Ectodermal cell (in vitro differentiated cells): ENCODE measurements at regions not wholly inside any gene's neighbourhood (a gene's known extent, or its start where the extent isn't known, plus 50 kb on each side); places are given as distances from the start of the nearest gene placed in this dataset.
"Not testable (repeated sequence)": the region's sequence is repeated elsewhere in the genome, so short reads cannot be mapped to it uniquely, and the experiment has no call there.

Experiments
- H3K27ac ChIP-seq: 2 replicates; pipeline ENCODE4 v1.7.0; 2013; ENCODE audit warnings: mild to moderate bottlenecking, low read depth, low read length; ENCODE audit not compliant: insufficient read depth, poor library complexity, severe bottlenecking
- H3K27me3 ChIP-seq: 2 replicates; pipeline ENCODE4 v1.7.0; 2013; ENCODE audit warnings: mild to moderate bottlenecking, low read length; ENCODE audit not compliant: insufficient read depth, control insufficient read depth, poor library complexity, severe bottlenecking
- H3K36me3 ChIP-seq: one replicate; pipeline ENCODE4 v1.7.0; 2013; ENCODE audit warnings: low read length; ENCODE audit not compliant: control insufficient read depth, insufficient read depth
- H3K4me1 ChIP-seq: one replicate; pipeline ENCODE4 v1.7.0; 2013; ENCODE audit warnings: low read length; ENCODE audit not compliant: control insufficient read depth, insufficient read depth
- H3K4me3 ChIP-seq: 2 replicates; pipeline ENCODE4 v1.7.0; 2013; ENCODE audit warnings: low read depth, low read length, control low read depth; ENCODE audit not compliant: insufficient read depth
- H3K9me3 ChIP-seq: 2 replicates; pipeline ENCODE4 v1.7.0; 2013; ENCODE audit warnings: mild to moderate bottlenecking, low read length, moderate library complexity; ENCODE audit not compliant: control insufficient read depth
- WGBS, 2 experiments: methylation state at CpG; one replicate each; pipeline ENCODE4 v1.1.7; 2013; ENCODE audit warnings: missing lambda C conversion rate in 2 of 2; 5-methylcytosine and 5-hydroxymethylcytosine counted together

DNA sequence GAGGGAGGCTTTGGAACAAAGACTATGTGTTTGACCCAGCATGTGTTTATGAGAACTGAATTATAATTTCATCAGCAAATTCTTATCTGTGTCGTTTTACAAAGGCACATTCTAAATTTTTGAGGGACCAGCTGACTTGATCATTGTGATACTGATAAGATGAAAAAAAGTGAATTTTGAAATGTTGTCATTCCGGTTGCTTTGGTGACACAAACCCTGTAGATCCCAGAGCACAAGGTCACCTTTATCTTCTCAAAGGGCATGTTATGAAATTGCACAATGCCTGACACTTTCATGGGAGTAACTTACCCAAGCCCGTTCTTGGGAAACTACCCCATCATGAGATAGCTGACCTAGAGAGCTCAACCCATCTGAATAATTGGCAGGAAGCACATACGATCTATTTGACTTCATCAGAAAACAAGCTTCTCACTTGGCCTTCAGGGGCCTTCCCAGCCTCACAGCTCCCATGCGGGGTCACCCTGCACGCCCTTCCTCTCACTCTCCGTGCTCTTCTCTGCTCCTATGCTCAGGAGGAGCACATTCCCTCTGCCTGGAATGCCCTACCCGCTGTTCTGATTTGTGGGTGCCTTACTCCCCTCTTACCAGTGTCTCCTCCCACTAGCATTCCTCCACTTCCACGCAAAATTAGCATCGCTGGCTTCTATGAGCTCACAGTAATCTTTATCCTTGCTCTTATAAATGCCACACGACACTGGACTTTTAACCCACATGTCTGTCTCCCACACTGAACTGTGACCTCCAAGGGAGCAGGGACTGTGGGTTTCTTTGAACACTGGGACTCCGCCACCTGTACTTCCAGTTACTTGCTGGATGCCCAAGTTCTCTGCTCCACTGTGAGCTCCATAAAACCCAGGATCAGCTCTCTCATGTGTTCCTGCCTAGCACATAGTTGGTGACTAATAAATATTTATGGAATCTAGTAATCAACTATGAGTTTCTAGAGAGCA is 555.8 kb upstream of the ID2 start:
- Histone ChIP-seq H3K4me3 (no peak overlapping the region), H3K4me1 (no peaks in the 10 kb centered on the region), H3K27me3 (no peaks in the 10 kb centered on the region), H3K27ac (no peak overlapping the region), H3K9me3 (no peaks in the 10 kb centered on the region), H3K36me3 (no peaks in the 10 kb centered on the region)
- WGBS, 2 experiments = 93 to 94% methylated on average over 12 of the region's 12 CpGs

DNA sequence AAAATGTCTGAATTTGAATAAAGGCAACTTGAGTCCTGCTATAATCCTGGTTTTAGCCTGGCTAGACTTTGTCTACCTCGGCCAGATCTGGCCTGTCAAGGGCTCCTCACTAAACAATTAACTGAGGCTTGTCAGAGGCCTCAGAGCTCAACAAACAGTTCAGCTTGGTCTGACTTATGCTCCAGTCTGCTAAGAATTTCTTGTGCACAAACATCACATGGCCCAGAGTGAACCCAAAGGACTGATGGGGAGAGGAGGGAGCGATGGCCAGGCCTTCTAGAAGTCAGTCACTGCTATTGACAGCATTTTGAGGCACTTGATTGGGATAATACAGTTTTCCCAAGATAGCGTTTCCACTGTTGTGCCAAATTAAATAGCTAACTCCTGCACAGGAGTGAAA is 555.1 kb upstream of the ID2 start:
- Histone ChIP-seq H3K9me3 (no peaks in the 10 kb centered on the region), H3K36me3 (no peaks in the 10 kb centered on the region), H3K27ac (no peak overlapping the region), H3K4me3 (no peak overlapping the region), H3K27me3 (no peaks in the 10 kb centered on the region), H3K4me1 (no peaks in the 10 kb centered on the region)
- 92 to 97% methylated on average over 3 of the region's 3 CpGs for WGBS, 2 experiments

DNA sequence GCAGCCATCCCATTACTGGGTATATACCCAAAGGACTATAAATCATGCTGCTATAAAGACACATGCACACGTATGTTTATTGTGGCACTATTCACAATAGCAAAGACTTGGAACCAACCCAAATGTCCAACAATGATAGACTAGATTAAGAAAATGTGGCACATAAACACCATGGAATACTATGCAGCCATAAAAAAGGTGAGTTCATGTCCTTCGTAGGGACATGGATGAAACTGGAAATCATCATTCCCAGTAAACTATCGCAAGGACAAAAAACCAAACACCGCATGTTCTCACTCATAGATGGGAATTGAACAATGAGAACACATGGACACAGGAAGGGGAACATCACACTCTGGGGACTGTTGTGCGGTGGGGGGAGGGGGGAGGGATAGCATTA is 550.4 kb upstream of the ID2 start:
- H3K4me1 ChIP-seq, H3K27ac ChIP-seq, H3K36me3 ChIP-seq, H3K9me3 ChIP-seq, H3K4me3 ChIP-seq, H3K27me3 ChIP-seq: not testable (repeated sequence)
- 96 to 100% methylated on average over 1 to 2 of the region's 5 CpGs for WGBS, 2 experiments

GRCh38 chr2:8132351-8132831 is 549.5 kb upstream of the ID2 start:
- WGBS, 2 experiments = 87 to 89% methylated on average over 14 of the region's 14 CpGs
- Histone ChIP-seq H3K36me3 (no peaks in the 10 kb centered on the region), H3K27ac (peak overlapping the region; percentile 60), H3K4me3 (no peak overlapping the region), H3K9me3 (no peaks in the 10 kb centered on the region), H3K27me3 (no peaks in the 10 kb centered on the region), H3K4me1 (peaks cover 8% of the 10 kb centered on the region)

GRCh38 chr2:8132879-8133278 is 549.0 kb upstream of the ID2 start:
- Histone ChIP-seq H3K4me1 (peaks cover 8% of the 10 kb centered on the region), H3K27me3 (no peaks in the 10 kb centered on the region), H3K27ac (no peak overlapping the region), H3K9me3 (no peaks in the 10 kb centered on the region), H3K4me3 (no peak overlapping the region), H3K36me3 (no peaks in the 10 kb centered on the region)
- WGBS, 2 experiments = 91 to 92% methylated on average over 9 of the region's 9 CpGs

- Histone ChIP-seq H3K27me3 (no peaks in the 10 kb centered on the region), H3K27ac (no peak overlapping the region)
- 91 to 93% methylated on average over 11 of the region's 11 CpGs for WGBS, 2 experiments
These were observed 548.5 kb upstream of the ID2 start for GRCh38 chr2:8133363-8133762.

DNA sequence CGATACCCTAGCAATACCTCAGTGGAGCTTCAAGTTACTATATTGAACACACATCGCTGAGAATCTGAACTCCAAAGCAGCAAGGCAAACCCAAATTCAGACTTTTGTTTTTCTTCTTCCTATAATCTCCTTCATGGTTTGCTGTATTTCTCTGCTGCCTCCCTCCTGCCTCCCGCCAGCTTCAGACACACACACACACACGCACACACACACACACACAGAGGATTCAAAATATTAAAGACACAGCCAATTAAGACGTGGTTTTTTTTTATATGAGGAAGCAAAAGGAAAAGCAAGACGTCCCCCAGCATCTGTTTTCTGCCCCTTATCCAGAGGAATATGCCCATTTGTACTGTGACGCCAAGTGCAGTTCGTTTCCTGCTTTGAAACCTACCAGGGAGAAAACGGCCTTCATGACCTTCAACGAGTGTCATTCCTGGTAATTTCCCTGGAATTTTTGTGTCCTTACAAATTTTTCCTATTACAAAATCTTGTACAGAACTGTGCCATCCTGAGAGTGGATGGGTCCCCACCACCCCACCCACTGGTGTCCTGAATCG is 547.9 kb upstream of the ID2 start:
- WGBS, 2 experiments = 93% methylated on average over 11 of the region's 11 CpGs
- no peak overlapping the region for H3K4me3 ChIP-seq
- no peak overlapping the region for H3K27ac ChIP-seq
- no peaks in the 10 kb centered on the region for H3K36me3 ChIP-seq
- H3K9me3 ChIP-seq = no peaks in the 10 kb centered on the region
- peaks cover 8% of the 10 kb centered on the region for H3K4me1 ChIP-seq
- H3K27me3 ChIP-seq = no peaks in the 10 kb centered on the region

More at GRCh38 chr2:8133363-8133762, 548.5 kb upstream of the ID2 start:
- Histone ChIP-seq H3K9me3 (no peaks in the 10 kb centered on the region), H3K36me3 (no peaks in the 10 kb centered on the region), H3K4me3 (no peak overlapping the region), H3K4me1 (peaks cover 8% of the 10 kb centered on the region)

DNA sequence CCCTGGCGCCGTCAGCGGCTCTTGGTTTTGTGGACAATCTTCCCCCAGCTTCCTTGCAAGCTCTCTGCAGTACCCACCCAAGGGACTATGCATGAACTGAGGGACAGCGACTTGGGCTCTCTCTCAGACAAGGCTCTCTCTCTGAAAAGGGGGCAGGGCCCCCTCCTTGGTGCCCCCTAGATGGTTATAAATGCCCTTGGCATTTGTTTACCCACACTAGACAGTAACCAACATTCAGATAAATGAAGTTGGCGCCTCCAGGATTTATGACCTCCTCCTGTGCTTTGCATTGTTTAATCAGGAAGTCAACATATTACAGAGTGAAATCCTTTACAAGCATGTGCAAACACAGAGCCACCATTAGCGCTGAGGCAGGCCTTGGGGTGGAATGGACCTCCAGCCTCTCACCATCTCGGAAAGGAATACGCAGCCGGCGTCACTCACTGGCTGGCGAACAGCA is 547.4 kb upstream of the ID2 start:
- Histone ChIP-seq H3K4me3 (no peak overlapping the region), H3K27me3 (no peaks in the 10 kb centered on the region), H3K4me1 (peaks cover 8% of the 10 kb centered on the region), H3K36me3 (no peaks in the 10 kb centered on the region), H3K9me3 (no peaks in the 10 kb centered on the region), H3K27ac (no peak overlapping the region)
- 93 to 95% methylated on average over 11 of the region's 11 CpGs for WGBS, 2 experiments

DNA sequence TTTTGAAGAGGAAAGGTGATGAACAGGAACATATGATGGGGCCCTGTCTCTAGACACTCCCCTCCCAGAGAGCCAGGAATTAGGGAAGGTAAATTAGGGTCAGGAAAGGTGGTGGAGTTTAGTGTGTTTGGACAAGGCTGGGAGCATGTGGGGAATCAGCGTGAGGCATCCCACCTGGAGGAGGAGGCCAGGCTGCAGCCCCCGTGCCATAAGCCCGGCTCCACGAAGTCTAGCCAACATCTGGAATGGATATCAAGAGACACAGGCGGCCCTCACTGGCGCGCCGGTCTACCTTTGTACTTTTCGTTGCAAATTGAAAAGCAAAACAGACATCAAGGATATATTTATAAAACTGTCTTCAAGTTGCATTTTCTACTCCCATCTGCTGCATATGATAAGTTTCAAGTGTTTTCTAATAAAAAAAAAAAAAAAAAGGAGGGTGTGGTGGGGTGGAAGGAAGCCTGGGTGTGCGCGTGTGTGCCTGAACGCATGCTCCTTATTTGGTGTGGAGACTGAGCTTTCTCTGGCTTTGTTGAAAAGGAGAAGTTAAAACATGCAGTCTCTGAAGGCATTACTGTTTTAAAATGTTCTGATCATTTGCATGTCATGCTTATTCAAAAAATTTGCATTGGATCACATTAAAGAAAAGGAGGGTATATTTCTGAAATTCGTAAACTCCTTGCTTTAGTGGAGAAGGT is 546.7 kb upstream of the ID2 start:
- 92 to 94% methylated on average over 13 of the region's 13 CpGs for WGBS, 2 experiments
- H3K4me3 ChIP-seq = no peak overlapping the region
- no peaks in the 10 kb centered on the region for H3K9me3 ChIP-seq
- H3K27me3 ChIP-seq = no peaks in the 10 kb centered on the region
- H3K36me3 ChIP-seq = no peaks in the 10 kb centered on the region
- peaks cover 8% of the 10 kb centered on the region for H3K4me1 ChIP-seq
- H3K27ac ChIP-seq = no peak overlapping the region

DNA sequence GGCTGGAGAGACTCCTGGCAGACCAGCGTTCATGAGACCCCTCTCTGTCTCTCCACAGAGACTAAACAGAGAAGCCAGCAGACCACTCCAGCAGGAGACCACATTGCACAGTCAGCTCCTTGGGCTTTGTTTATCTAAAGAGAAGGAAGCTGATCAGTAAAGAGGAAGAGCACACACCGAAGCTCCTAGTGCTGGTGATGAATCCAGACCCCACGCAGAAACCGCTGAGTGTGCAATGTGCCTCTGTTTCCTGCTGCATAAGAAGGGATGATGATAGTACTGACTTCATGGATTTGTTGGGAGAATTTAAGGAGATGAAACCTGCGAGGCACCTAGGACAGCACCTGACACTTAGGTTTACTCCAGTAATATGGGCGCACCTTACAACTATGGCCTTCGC is 544.1 kb upstream of the ID2 start:
- Histone ChIP-seq H3K27ac (no peak overlapping the region), H3K36me3 (no peaks in the 10 kb centered on the region), H3K4me3 (no peak overlapping the region), H3K27me3 (no peaks in the 10 kb centered on the region), H3K4me1 (no peaks in the 10 kb centered on the region), H3K9me3 (no peaks in the 10 kb centered on the region)
- WGBS, 2 experiments = 95 to 96% methylated on average over 7 of the region's 7 CpGs
